Adrenal gland (tissue), 5 donors: ENCODE measurements at regions not wholly inside any gene's neighbourhood (a gene's known extent, or its start where the extent isn't known, plus 50 kb on each side); places are given as distances from the start of the nearest gene placed in this dataset.

Experiments used
- CTCF ChIP-seq, 6 experiments: fragments of 450-650 bp in 4 of 6; fragments of 200-600 bp in 2 of 6; sonication (generic) in 1 of 6; IDR thresholded peaks; 1 replicate in 5 of 6; 2 replicates in 1 of 6; pipeline versions ENCODE4 v1.5.1 to v1.8.0; 2016 to 2021; ENCODE audit warnings: antibody characterized with exemption in 6 of 6, mild to moderate bottlenecking in 2 of 6, moderate library complexity in 1 of 6
- POLR2A ChIP-seq, 2 donors: fragments of 450-650 bp; IDR thresholded peaks; one replicate each; pipeline ENCODE4 v1.6.1; 2017; ENCODE audit warnings: antibody characterized with exemption in 2 of 2, mild to moderate bottlenecking in 2 of 2, moderate library complexity in 1 of 2
- donor health status: DM: no; HTN: no; CAD: no.

DNA sequence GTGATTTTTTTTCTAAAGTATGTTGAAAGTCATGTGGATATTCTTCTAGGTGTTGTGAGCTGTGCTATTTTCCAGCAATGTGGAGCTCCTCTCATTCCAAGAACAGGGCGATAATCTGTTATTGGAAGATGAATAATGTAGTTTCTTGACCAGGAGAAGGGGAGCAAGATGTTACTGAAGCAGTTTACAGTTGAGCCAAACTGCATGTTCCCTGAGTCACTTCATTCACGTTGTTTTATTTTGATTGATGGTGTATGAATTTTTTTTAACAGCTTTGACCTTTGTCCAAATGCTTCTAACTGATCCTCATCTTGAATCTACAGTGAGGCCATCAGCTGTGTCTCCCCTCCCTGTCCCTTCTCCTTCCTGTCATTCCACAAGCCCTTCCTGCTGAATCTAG, 277.1 kb upstream of the KLF6 start:
- TF ChIP-seq CTCF (IDR thresholded peaks at IDR 0.05) (no peak), POLR2A (IDR thresholded peaks at IDR 0.05) (no peak)
